HG03565 (cell line): ENCODE measurements at regions not wholly inside any gene's neighbourhood (a gene's known extent, or its start where the extent isn't known, plus 50 kb on each side); places are given as distances from the start of the nearest gene placed in this dataset.
"Not testable (repeated sequence)": the region's sequence is repeated elsewhere in the genome, so short reads cannot be mapped to it uniquely, and the experiment has no call there.

Experiments
- ATAC-seq: cut with Tn5 transposase; IDR thresholded peaks from one replicate; pipeline ENCODE4 v1.9.1; 2021; ENCODE audit warnings: mild to moderate bottlenecking, moderate library complexity; ENCODE audit not compliant: unreplicated experiment

DNA sequence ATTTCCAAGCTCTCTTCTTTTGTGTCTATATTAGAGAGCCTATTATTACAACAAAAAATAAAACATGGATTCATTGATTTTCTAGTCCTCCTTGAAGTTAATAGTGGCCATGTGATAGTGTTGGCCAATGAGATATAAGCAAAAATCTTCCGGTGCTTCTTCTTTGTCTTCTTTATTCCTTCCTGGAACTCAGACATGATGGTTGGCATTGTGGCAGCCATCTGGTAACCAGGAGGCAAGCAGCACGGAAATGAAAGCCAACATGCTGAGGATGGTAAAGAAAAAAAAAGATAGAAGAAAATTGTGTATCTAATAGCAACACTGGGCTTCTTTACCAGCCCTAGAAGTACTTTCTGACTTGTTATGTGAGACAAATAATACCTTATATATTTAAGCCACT, 50.8 kb upstream of the SEL1L start:
- no peak for ATAC-seq

DNA sequence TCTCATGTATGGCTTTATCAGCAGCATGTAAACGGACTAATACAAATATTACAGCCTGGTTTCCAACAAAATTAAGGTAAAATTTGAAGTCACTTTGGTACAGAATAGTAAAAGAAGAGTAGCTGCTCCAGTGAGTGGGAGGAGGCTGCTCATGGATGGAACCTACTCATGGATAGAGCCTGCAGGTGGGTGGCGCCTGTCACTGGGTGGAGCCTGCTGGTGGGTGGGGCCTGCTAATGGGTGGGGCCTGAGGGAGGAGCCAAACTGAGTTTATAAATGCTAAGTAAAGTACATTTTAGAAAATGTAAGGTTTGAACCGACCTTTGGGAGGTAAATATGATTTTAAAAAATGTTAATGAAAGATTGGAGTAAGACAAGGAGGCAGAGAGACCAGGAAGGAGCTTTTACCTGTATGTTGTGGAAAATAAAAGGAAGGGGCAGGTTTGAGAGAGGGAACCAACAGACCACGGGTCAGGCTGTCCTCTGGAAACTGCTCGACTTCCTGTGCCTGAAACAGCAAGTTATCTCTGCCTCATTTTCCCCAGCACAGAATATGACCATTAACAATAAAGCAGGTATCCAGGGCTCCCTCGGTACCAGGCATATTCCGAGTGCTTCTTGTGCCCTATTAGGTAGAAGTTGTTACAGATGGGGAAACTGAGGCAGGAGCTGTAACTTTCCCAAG, 55.9 kb upstream of the SEL1L start:
- ATAC-seq = no peak

DNA sequence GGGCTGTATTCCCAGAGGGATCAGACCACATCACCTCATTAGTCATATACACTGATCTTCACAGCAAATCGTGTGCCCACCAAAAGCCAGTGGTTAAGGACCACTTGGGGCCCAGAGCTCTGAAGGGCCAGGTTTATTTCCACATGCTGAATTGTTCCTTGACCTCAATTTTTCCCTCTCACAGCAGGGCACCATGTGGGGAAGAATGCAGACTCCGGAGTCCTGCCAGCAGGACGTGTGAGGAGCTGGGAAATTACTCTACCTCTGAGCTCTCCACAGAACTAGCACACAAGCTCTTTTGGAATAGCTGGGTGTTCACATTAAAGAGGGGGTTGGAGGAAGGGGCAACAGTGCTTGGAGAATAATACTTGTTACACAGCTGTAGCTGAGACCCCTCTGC, 57.6 kb upstream of the SEL1L start:
- no peak for ATAC-seq

DNA sequence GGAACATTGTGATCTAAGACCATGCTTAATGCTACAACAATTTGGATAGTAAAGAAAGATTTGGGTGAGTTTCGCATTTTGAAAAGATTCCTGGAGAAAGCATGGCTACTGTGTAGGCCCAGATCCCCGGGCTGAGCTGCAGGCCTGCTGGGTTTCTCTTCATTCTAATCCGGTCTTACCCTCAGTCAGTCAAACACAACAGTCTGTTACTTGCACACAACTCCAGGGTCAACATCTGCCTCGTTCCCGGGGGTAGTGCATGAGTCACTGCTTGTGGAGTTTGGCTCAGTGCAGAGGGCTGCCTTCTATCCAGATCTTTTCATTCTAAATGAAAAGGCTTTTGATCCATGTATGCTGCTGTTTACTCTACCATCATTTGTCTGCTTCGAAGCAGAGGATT, 60.4 kb upstream of the SEL1L start:
- no peak for ATAC-seq

DNA sequence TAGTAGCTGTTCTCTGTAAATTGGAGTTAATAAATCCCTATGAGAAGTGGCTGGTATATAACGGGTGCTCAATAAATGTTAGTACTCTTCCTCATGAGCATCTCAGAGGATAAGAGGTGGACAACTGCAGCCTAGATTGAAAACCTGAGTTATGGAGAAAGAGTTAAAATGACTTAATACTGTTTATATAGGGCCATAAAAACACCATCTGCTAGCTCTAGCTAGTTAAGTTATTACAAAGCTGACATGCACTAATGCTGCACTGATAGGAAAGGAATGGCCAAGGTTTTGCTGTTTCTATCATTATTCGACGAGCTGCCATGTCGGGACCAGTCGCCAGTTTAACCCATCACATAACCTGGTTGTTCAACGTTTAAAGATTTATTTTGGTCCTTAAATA, 72.0 kb upstream of the SEL1L start:
- ATAC-seq = no peak

DNA sequence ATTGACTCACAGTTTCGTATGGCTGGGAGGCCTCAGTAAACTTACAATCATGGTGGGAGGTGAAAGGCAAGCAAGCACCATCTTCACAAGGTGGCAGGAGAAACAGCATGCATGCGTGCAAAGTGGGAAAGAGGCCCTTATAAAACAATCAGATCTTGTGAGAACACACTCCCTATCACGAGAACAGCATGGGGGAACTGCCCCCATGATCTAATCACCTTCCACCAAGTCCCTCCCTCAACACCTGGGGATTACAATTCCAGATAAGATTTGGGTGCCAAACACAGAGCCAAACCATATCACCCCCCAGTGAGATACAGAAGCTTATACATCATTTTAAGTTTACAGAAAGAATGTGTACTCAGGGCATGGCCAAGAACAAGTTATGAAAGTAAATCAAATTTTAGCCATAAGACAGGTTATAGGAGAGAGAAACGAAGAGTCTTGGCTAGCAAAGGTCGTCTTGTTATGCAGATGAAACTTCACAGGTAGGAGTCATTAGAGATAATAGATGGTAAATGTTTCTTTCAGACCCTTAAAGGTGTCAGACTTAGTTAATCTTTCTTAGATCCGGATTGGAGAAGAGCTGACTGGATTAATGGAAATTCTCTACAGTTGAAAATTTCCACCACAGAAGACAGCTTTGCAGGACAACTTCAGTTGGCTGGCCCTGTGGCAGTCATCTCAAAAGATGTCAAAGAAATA, 79.8 kb upstream of the SEL1L start:
- no peak for ATAC-seq

DNA sequence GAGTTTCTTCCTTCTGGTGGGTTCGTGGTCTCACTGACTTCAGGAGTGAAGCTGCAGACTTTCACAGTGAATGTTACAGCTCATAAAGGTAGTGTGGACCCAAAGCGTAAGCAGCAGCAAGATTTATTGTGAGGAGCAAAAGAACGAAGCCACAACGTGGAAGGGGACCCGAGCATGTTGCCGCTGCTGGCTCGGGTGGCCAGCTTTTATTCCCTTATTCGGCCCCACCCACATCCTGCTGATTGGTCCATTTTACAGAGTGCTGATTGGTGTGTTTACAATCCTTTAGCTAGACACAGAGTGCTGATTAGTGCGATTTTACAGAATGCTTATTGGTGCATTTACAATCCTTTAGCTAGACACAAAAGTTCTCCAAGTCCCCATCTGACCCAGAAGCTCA, 80.6 kb upstream of the SEL1L start:
- not testable (repeated sequence) for ATAC-seq

DNA sequence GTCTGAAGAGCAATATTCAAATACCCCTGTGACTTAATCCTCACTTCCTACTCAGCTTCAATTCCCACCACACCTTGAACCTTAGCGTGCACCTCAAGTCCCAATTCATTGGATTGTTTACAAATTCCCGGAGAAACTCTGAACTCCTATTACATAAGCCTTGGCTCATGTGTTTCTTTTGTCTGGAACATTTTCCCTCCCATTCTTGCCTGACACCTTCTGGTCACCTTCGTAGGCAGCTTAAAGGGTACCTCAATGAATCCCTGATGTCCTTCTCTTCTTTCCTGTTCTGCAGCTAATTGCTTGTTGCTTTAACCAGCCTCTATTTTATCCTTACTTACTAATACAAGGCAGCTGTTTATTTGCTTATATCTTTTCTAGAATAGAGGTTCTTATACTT, 85.0 kb upstream of the SEL1L start:
- no peak for ATAC-seq

DNA sequence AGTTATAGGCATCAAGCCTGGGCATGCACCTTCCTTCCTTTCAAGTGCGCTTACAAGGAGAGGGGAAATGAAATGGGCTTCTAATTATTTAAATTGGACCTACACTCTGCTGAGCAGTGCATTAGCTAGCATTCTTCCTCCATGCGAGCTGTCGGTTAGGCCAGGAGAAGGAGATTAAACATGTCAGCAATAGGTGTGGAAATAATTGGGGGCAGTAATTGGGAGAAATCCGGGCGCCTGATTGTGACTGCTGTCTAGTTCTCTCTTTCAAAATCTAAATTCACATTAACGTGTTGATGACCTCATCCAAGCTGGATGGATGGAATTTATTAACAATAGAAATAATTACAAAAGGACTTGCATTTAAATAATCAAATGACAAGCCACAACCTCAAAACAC, 86.2 kb upstream of the SEL1L start:
- no peak for ATAC-seq

DNA sequence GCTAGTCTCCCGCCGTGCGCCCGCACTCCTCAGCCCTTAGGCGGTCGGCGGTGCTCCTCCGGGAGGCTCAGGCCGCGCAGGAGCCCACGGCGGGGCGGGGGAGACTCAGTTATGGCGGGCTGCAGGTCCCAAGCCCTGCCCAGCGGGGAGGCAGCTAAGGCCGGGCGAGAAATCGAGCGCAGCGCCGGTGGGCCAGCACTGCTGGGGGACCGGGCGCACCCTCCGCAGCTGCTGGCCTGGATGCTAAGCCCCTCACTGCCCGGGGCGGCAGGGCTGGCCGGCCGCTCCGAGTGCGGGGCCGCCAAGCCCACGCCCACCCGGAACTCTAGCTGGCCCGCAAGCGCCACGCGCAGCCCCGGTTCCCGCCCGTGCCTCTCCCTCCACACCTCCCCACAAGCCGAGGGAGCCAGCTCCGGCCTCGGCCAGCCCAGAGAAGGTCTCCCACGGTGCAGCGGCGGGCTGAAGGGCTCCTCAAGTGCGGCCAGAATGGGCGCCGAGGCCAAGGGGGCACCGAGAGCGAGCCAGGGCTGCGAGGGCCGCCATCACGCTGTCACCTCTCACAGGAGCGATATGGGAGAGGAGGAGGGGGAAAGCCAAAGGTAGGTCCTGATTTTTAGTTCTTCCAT, 90.2 kb upstream of the SEL1L start:
- not testable (repeated sequence) for ATAC-seq

DNA sequence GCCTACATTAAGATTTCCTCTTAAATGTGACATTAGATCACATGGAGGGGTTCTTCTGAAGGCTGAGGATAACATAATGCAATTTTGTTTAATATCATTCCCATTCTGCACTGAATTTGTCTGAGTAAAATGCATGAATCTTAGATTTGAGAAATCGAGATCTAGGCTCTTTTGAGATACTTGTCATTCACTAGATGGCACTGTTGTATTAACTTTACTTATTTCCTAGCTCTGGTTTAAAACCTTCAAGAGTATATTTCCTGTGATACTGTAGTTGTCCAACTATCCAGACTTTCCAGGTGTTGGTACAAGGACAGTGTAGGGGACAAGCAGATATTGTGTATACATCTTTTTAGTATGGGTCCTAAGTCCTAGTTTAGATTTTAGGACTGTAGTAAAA, 91.7 kb upstream of the SEL1L start:
- no peak for ATAC-seq

DNA sequence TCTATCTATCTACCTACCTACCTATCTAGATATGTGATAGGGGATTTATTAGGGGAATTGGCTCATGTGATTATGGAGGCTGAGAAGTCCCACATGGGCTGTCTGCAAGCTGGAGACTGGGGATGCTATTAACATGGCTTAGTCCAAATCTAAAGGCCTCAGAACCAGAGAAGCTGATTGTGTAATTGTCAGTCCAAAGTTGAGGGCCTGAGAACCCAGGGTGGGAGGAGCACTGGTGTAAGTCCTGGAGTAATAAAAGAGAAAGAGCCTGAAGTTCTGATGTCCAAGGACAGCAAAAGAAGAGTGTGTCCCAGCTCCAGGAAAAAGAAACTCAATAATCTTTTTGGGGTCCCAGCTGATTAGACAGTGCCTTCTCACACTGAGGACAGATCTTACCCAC, 98.5 kb upstream of the SEL1L start:
- no peak for ATAC-seq

DNA sequence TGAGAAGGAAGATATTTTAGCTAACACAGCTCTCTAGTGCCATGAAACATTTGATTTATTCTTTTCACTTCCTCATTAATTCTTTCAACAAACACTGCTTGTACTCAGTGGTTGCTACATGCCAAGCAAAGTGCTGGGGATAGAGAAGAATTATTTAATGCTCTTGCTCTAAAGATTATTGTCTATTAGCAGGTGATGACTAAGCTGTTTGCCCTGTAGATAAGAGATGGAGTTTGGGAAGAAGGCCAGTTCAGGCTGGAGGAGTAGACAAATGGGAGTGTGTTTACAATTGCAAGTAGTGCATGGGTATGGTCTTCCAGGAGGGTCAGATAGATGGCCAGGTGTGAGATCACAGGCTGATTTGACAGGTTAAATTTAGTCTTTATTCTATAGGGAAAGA, 99.8 kb upstream of the SEL1L start:
- no peak for ATAC-seq

DNA sequence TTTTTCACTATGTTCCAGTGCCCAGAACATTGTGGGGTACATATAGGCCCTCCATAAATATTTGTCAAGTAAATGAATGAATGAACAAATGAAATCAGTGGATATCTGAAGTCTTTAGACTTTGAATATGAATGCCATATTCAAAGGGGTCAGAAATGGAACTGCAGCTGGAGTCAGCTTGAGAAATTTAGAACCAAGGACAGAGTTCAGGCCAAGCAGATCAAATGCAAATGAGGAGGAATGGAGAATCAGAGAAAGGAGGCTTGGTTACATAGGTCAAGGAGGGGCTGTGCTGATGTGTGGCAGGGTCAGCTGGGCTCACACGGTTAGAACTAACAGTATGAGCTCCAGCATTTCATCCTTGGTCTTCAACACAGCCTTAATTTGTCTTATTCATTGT, 104.0 kb upstream of the SEL1L start:
- ATAC-seq = no peak

DNA sequence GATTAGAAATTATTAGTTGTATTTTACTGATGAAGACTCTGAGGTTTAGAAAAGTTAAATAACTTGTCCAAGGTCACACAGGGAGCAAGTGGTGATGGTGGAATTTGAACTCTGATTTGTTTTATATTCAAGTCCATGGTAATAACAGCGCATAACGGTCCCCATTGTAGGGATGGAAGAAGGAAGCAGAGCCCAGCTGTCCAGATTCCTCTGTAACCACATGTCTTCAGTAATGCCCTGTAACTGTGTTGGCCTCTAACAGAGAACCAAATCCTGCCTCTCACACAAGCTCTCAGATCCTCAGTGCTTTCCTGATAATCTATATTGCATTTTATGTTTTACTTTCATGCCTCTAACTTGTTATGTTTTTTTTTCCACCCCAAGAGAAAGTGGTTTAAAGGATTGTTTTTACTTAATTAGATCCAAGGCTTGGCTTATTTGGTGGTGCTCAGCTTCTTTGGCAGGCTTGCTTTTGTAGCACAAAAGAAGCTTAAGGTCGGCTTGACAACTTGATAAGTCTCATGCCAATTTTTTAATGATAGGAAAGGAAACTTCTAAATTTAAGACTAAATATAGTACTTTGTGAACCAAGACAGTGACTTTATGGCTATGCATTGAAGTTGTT, 105.1 kb upstream of the SEL1L start:
- no peak for ATAC-seq

DNA sequence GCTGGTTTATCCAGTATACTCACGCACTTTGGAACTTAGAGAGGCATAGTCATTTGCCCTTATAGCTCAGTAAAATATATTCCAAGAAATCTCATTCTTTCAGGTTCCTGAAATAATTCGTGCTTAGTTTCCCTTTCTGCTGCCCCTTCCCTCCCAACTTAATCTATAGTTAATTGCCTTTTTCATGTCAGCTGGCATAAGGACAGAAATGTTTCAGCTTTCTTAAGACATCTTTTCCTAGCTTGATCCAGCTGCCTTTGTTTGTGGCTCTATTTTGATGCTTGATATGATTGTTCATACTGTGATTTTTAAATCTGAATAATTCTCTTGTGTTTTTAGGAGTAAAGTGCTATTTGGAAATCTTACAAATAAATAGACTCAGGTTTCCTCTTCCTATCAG, 120.0 kb upstream of the SEL1L start:
- no peak for ATAC-seq

DNA sequence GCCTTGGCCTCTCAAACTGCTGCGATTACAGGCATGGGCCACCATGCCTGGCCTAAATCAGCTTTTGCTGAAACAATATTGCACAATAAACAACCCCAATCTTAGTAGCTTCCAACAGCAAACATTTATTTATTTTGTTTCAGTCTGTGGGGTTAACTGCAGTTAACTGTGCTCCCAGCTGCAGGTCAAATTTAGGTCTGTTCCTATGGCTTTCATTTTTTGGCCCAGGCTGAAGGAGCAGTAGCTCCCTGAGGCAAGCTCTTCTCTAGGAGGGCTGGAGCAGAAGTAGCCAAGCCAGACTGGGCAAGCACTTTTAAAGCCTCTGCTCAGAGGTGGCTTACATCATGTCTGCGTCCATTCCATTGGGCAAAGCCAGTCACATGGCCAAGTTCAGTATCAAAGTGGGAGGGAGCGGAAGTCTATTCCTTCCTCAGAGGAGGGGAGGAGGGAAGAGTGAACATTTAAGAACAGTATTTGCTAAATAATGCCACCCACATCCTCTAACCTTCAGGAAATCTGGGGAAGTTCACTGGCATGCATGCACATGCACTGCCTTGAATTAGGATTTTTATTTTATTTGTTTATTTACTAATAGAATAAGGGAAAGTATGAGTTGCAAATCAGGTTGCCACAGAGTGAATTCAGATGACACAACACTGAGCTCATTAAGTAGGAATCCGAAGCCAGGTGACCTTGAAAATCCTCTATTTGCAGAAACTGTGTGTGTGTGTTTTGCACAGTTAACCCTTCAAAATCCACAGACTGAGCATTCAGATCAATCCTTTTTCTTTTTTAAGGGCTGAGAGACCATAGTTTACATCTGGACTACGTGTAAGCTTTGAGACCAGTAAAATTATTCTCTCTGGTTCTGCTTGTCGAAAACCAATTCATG, 122.0 kb upstream of the SEL1L start:
- no peak for ATAC-seq

DNA sequence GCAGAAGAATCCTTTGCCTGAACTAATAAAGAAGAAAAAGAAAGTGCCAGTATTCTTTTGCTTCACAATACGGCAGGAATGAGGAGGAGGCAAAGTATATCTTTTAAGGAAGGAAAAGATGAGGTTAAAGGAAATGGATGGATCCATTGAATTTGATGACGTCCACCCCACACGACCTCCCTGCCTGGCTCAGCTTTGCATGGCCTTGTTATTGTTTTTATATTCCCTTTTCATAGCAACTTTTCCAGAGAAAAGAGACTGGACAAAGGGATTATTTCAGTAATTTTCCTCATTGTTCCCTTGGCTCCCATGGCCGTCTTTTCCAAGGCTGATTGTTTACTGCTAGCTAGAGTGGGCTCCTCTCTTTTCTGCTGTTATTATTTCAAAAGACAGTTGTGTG, 123.2 kb upstream of the SEL1L start:
- no peak for ATAC-seq

DNA sequence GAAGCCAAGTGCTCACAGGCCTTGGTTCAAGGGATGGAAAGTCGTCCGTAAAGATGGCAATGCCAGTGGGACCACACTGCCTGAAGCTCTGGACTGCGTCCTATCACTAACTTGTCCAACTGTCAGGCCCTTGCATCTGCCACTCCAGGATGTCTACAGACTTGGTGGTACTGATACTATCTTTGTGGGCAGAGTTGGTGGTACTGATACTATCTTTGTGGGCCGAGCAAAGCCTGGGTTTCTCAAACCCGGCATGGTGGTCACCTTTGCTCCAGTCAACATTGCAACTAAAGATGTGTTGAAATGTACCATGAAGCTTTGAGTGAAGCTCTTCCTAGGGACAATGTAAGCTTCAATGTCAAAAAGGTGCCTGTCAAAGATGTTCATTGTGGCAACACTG, 128.4 kb upstream of the SEL1L start:
- ATAC-seq = no peak

DNA sequence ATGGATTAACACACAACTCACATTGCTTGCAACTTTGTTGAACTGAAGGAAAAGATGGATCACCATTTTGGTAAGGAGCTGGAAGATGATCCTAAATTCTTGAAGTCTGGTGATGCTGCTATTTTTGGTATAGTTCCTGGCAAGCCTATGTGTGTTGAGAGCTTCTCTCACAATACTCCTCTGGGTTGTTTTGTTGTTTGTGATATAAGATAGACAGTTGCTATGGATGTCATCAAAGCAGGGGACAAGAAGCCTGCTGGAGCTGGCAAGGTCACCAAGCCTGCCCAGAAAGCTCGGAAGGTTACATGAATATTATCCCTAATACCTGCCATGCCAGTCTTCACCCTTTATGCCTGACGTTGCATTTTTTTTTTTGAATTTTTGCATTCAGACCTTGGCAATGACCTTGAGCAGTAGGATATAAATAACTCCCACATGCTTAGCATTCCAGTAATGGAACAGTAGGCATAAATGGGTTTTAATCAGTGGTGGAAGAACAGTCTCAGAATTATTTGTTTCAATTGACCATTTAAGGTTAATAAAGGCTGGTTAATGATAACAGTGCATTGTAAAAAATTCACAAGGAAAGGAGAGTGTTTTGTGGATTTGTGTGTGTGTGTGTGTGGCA, 129.0 kb upstream of the SEL1L start:
- ATAC-seq = no peak
